Fibroblast of skin of scalp (primary cell): ENCODE measurements at regions not wholly inside any gene's neighbourhood (a gene's known extent, or its start where the extent isn't known, plus 50 kb on each side); places are given as distances from the start of the nearest gene placed in this dataset.
"Not testable (repeated sequence)": the region's sequence is repeated elsewhere in the genome, so short reads cannot be mapped to it uniquely, and the experiment has no call there.

Experiments used
- DNase-seq: peaks from one replicate; pipeline ENCODE4 v3.0.0-alpha.2; 2013

- no peak for DNase-seq
Observed at GRCh38 chr13:100811024-100811865, 136.7 kb upstream of the TMTC4 start.

GRCh38 chr13:100810481-100810880 is 135.9 kb upstream of the TMTC4 start:
- no peak for DNase-seq

GRCh38 chr13:100809856-100810255 is 135.3 kb upstream of the TMTC4 start:
- DNase-seq: no peak

GRCh38 chr13:100809129-100809390 is 134.5 kb upstream of the TMTC4 start:
- DNase-seq: no peak

GRCh38 chr13:100808330-100809128 is 133.9 kb upstream of the TMTC4 start:
- no peak for DNase-seq

- DNase-seq: no peak
Observed at GRCh38 chr13:100803091-100803490, 128.5 kb upstream of the TMTC4 start.

GRCh38 chr13:100800283-100800875 is 125.8 kb upstream of the TMTC4 start:
- DNase-seq: no peak

GRCh38 chr13:100798739-100799361 is 124.3 kb upstream of the TMTC4 start:
- no peak for DNase-seq

GRCh38 chr13:100797921-100798320 is 123.3 kb upstream of the TMTC4 start:
- DNase-seq: no peak

- DNase-seq: no peak
Observed at GRCh38 chr13:100796463-100796862, 121.9 kb upstream of the TMTC4 start.

- no peak for DNase-seq
Observed at GRCh38 chr13:100794575-100794974, 120.0 kb upstream of the TMTC4 start.

GRCh38 chr13:100790405-100790804 is 115.8 kb upstream of the TMTC4 start:
- no peak for DNase-seq

- DNase-seq: no peak
Observed at GRCh38 chr13:100789968-100790367, 115.4 kb upstream of the TMTC4 start.

GRCh38 chr13:100789481-100789880 is 114.9 kb upstream of the TMTC4 start:
- DNase-seq: no peak

- DNase-seq: no peak
Observed at GRCh38 chr13:100789025-100789424, 114.4 kb upstream of the TMTC4 start.

GRCh38 chr13:100788540-100788939 is 113.9 kb upstream of the TMTC4 start:
- no peak for DNase-seq

- DNase-seq: no peak
Observed at GRCh38 chr13:100787899-100788298, 113.3 kb upstream of the TMTC4 start.

- not testable (repeated sequence) for DNase-seq
Observed at GRCh38 chr13:100776686-100777085, 102.1 kb upstream of the TMTC4 start.

GRCh38 chr13:100773923-100774663 is 99.5 kb upstream of the TMTC4 start:
- no peak for DNase-seq

- DNase-seq: no peak
Observed at GRCh38 chr13:100773429-100773828, 98.8 kb upstream of the TMTC4 start.

- no peak for DNase-seq
Observed at GRCh38 chr13:100767192-100767591, 92.6 kb upstream of the TMTC4 start.

GRCh38 chr13:100766570-100766969 is 92.0 kb upstream of the TMTC4 start:
- DNase-seq: not testable (repeated sequence)
